HG03103 (cell line): ENCODE measurements at regions not wholly inside any gene's neighbourhood (a gene's known extent, or its start where the extent isn't known, plus 50 kb on each side); places are given as distances from the start of the nearest gene placed in this dataset.
"Not testable (repeated sequence)": the region's sequence is repeated elsewhere in the genome, so short reads cannot be mapped to it uniquely, and the experiment has no call there.

Experiments used
- ATAC-seq: cut with Tn5 transposase; IDR thresholded peaks from one replicate; pipeline ENCODE4 v1.9.1; 2021; ENCODE audit warnings: low read depth; ENCODE audit not compliant: unreplicated experiment

GRCh38 chr5:10921160-10921559 lies 160.1 kb upstream of the DAP start:
- no peak for ATAC-seq

DNA sequence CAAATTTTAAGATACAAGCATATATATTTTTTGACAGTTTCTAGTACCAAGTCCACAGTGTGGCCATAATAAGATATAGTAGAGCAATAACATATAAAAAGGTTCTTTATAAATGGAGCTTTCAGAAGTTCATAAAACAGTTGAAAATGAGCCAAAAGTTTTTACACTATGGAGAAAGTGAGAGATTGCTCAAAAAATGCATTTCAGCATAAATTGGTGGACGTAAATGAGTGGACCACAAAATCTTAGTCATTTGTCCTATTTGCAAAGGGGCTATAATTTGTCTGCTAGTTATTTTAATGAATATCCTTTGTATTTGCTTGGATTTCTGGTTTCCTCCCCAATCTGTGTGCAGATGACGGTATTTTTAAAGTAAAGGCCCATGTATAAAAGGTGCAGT lies 159.4 kb upstream of the DAP start:
- ATAC-seq = no peak

GRCh38 chr5:10914741-10915480 lies 153.9 kb upstream of the DAP start:
- no peak for ATAC-seq

DNA sequence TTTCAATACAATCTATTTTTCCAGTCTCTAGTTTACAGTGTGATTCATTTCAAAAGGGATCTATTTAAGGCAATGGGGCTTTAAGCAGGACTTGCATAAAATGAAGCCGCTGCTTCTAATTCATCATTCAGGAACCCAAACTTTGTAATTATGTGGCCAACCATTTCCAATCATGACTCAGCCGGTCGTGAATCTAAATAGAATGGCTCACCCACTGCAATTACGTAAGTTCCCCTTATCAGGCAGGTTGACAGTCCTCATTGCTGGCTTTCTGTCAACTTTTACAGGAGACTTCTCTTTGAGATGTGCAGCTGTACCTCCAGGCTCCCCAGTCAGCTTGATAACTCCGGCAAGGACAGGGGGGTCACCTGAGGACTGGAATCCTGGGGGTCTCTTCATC lies 152.8 kb upstream of the DAP start:
- no peak for ATAC-seq

- no peak for ATAC-seq
These were observed 152.3 kb upstream of the DAP start for GRCh38 chr5:10913181-10913810.

- ATAC-seq = no peak
These were observed 151.4 kb upstream of the DAP start for GRCh38 chr5:10912435-10912834.

DNA sequence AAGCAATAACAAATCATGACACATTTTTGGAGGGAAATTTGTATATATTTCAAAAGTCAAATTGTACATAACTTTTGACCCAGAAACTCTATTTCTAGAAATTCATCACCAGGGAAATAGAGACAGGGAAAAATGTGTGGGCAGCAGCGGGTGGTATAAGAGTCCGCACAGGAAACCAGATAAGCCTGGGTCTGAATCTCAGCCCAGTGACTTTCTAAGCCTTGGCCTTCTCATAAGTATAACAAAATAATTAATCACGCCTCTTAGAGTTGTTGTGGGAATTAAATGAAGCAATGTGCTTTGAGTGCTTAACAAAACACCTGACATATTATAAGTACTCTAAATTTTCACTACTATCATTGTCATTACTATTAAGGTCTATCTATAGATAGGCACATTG lies 149.2 kb upstream of the DAP start:
- no peak for ATAC-seq

- no peak for ATAC-seq
These were observed 143.9 kb upstream of the DAP start for GRCh38 chr5:10904862-10905432.

GRCh38 chr5:10903786-10904560 lies 142.9 kb upstream of the DAP start:
- no peak for ATAC-seq

- no peak for ATAC-seq
These were observed 141.1 kb upstream of the DAP start for GRCh38 chr5:10902145-10902544.

GRCh38 chr5:10898514-10898913 lies 137.5 kb upstream of the DAP start:
- ATAC-seq = no peak

DNA sequence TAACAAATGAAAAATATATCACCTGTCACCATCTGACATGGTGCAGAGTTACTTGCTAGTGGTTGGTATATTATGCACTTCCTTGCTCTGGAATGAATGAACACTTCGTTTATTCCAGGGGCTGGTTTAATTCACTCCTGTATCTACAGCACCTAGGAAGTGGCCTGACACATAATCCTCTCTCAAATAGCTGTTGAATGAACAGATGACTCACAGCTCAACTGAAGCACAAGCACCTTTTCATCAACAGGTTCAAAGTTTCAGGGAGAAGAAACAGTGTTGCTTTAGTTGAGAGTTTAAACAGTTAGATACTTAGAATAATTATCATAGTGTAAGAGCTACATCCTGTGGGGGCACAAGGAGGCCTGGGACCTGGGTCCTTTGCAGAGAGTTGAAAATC lies 135.0 kb upstream of the DAP start:
- ATAC-seq = no peak

GRCh38 chr5:10894445-10895054 lies 133.5 kb upstream of the DAP start:
- ATAC-seq = no peak

DNA sequence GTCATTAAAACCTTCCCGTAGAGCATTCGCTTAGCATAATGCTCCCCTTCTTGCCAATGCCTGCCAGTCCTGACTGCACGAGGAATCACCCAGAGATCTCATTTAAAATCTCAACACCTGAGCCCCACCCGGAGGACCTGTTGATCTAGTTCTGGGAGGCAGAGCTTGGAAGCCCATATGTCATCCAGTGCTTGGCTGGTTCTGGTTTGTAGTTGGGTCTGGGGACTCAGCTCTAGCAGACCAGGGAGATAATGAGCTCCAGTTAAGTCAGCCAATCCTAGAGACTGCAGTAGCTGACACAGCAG lies 131.8 kb upstream of the DAP start:
- ATAC-seq = no peak

GRCh38 chr5:10892147-10892910 lies 131.3 kb upstream of the DAP start:
- no peak for ATAC-seq

GRCh38 chr5:10891193-10891592 lies 130.2 kb upstream of the DAP start:
- no peak for ATAC-seq

- ATAC-seq = no peak
These were observed 125.5 kb upstream of the DAP start for GRCh38 chr5:10886497-10886896.

- ATAC-seq = no peak
These were observed 124.0 kb upstream of the DAP start for GRCh38 chr5:10885026-10885425.

DNA sequence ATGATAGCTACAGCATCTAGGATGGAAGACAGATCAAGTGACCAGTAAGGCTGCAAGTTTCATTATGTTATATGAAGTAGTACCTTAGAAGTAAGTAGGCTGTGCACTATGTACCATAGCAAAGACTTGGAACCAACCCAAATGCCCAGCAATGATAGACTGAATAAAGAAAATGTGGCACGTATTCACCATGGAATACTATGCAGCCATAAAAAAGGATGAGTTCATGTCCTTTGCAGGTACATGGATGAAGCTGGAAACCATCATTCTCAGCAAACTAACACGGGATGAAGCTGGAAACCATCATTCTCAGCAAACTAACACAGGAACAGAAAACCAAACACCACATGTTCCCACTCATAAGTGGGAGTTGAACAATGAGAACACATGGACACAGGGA lies 122.9 kb upstream of the DAP start:
- not testable (repeated sequence) for ATAC-seq

DNA sequence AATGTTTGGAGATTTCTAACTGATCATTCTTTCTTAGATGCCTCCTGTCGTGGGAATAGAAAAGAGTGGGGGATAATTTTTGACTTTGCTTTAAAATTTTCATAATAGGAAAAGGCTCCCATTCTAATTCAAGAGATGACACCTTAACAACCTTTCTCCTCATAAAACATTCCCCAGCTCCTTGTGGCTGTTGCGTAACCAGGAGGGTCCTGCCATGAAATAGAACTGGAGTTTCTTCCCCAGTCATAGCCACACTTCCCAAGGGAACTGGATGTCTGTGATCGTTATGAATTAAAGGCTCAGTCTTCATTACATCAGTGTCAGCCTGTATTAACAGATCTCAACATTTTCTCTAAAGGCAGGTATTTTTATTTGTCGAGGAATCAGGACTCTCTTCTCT lies 119.9 kb upstream of the DAP start:
- ATAC-seq = no peak
